HepG2 (cell line): ENCODE measurements at regions not wholly inside any gene's neighbourhood (a gene's known extent, or its start where the extent isn't known, plus 50 kb on each side); places are given as distances from the start of the nearest gene placed in this dataset.

ENCODE experiments used
- ATAC-seq: fragments of 200-7000 bp; cut with Tn5 transposase; 3 replicates; pipeline ENCODE4 v1.9.1; 2020; ENCODE audit warnings: mild to moderate bottlenecking, moderate library complexity
- BruUV-seq: library from RNA; stranded (reverse); fragments of 400-500 nt; replicated peaks from 2 replicates; lab custom pipeline; 2021; lab: Mats Ljungman, UMichigan
- CTCF ChIA-PET: fragments of 300-600 bp; formaldehyde crosslinking; extraction: SDS; loops from one replicate; lab custom pipeline; 2021; ENCODE audit warnings: low total read pairs, inconsistent platforms, low intra/inter-chr PET ratio; lab: Yijun Ruan, JAX
- POLR2A ChIA-PET: fragments of 350-600 bp; sonication (Branson Sonifier 250); formaldehyde crosslinking; loops from one replicate; lab custom pipeline; 2020; ENCODE audit warnings: antibody characterized with exemption, inconsistent platforms; lab: Yijun Ruan, JAX
- DNase-seq: peaks from one replicate; pipeline ENCODE4 v3.0.0-alpha.2; 2015; ENCODE audit warnings: low spot score
- FAIRE-seq: peaks from 3 replicates; lab custom pipeline; 2011; peaks lifted over from hg19 to GRCh38; lab: Jason Lieb, UNC
- H2AFZ ChIP-seq: one replicate; pipeline ENCODE4 v1.6.1; 2011; ENCODE audit warnings: low read length, inconsistent platforms
- H3K27ac ChIP-seq: fragments of 300-600 bp; 3 replicates; pipeline ENCODE4 v1.8.0; 2011; ENCODE audit warnings: mixed run types, mild to moderate bottlenecking, mixed read lengths, low read length, inconsistent platforms; ENCODE audit not compliant: insufficient read depth; ENCODE audit errors: extremely low read length
- H3K27me3 ChIP-seq, 2 experiments: fragments of 200-600 bp in 1 of 2; 2 replicates in 1 of 2; 3 replicates in 1 of 2; pipeline versions ENCODE4 v1.6.0 to v1.8.0; 2011; ENCODE audit warnings: low read length in 2 of 2, mild to moderate bottlenecking in 2 of 2, moderate library complexity in 2 of 2, inconsistent platforms in 1 of 2; ENCODE audit not compliant: insufficient read depth in 2 of 2, control insufficient read depth in 1 of 2
- H3K36me3 ChIP-seq, 2 experiments: fragments of 200-600 bp in 1 of 2; replicated peaks in 1 of 2; 2 replicates in 1 of 2; 3 replicates in 1 of 2; pipeline versions ENCODE4 v1.5.1 to v1.8.0; 2011; ENCODE audit warnings: low read length in 2 of 2, inconsistent platforms in 1 of 2; ENCODE audit not compliant: insufficient read depth in 2 of 2, control insufficient read depth in 1 of 2
- H3K4me1 ChIP-seq: 2 replicates; pipeline ENCODE4 v1.5.1; 2012; ENCODE audit warnings: low read length, inconsistent platforms; ENCODE audit not compliant: insufficient read depth
- H3K4me2 ChIP-seq: 2 replicates; pipeline ENCODE4 v1.6.0; 2011; ENCODE audit warnings: low read depth, low read length, inconsistent platforms
- H3K4me3 ChIP-seq, 3 experiments: fragments of 200-600 bp in 1 of 3; sonication (generic), shearing (Covaris generic) in 1 of 3; replicated peaks in 1 of 3; 2 replicates each; pipeline ENCODE4 v1.5.1; 2011 to 2016; ENCODE audit warnings: low read length in 3 of 3, inconsistent platforms in 2 of 3, low read depth in 2 of 3, mild to moderate bottlenecking in 2 of 3, control low read depth in 1 of 3, mixed read lengths in 1 of 3; ENCODE audit not compliant: insufficient read depth in 1 of 3
- H3K79me2 ChIP-seq: one replicate; pipeline ENCODE4 v1.6.1; 2011; ENCODE audit warnings: low read length, inconsistent platforms; ENCODE audit not compliant: insufficient read depth
- H3K9ac ChIP-seq: 2 replicates; pipeline ENCODE4 v1.6.0; 2011; ENCODE audit warnings: mild to moderate bottlenecking, low read depth, low read length, inconsistent platforms; ENCODE audit not compliant: insufficient read depth
- H3K9me3 ChIP-seq: 2 replicates; pipeline ENCODE4 v1.5.1; 2012; ENCODE audit warnings: mild to moderate bottlenecking, low read length
- H4K20me1 ChIP-seq: 2 replicates; pipeline ENCODE4 v1.6.0; 2011; ENCODE audit warnings: inconsistent platforms, mild to moderate bottlenecking, low read length, moderate library complexity; ENCODE audit not compliant: insufficient read depth
- GABPB1 ChIP-seq: IDR thresholded peaks from 2 replicates; pipeline ENCODE4 v1.6.1; 2016; ENCODE audit warnings: mild to moderate bottlenecking, missing genetic modification reagents, moderate library complexity, missing compliant biosample characterization
- JARID2 ChIP-seq: sonication (generic); formaldehyde crosslinking; IDR thresholded peaks from 2 replicates; pipeline ENCODE4 v1.8.1; 2023; ENCODE audit warnings: missing genetic modification reagents, inconsistent platforms; ENCODE audit not compliant: insufficient replicate concordance
- KMT2B ChIP-seq: IDR thresholded peaks from 2 replicates; pipeline ENCODE4 v1.6.1; 2016; ENCODE audit warnings: missing genetic modification reagents, missing compliant biosample characterization
- MIER3 ChIP-seq: IDR thresholded peaks from 2 replicates; pipeline ENCODE4 v1.6.1; 2016; ENCODE audit warnings: missing compliant biosample characterization, borderline replicate concordance
- RFX5 ChIP-seq: IDR thresholded peaks from 2 replicates; pipeline ENCODE4 v1.6.1; 2011; ENCODE audit warnings: low read depth, low read length, improper control_type of control experiment
- RNF219 ChIP-seq: sonication (generic); formaldehyde crosslinking; IDR thresholded peaks from 2 replicates; pipeline ENCODE4 v1.5.0; 2020; ENCODE audit warnings: mild to moderate bottlenecking, missing genetic modification reagents
- RXRB ChIP-seq: IDR thresholded peaks from 2 replicates; pipeline ENCODE4 v1.6.1; 2016; ENCODE audit warnings: borderline replicate concordance, missing genetic modification reagents, missing compliant biosample characterization
- SAP130 ChIP-seq: IDR thresholded peaks from 2 replicates; pipeline ENCODE4 v1.6.1; 2016; ENCODE audit warnings: low read depth
- SATB2 ChIP-seq: sonication (generic); formaldehyde crosslinking; IDR thresholded peaks from 2 replicates; pipeline ENCODE4 v1.5.0; 2020; ENCODE audit warnings: missing genetic modification reagents
- SCMH1 ChIP-seq: sonication (generic); formaldehyde crosslinking; IDR thresholded peaks from 2 replicates; pipeline ENCODE4 v1.9.0; 2021; ENCODE audit warnings: missing genetic modification reagents, mild to moderate bottlenecking, borderline replicate concordance
- SMAD3 ChIP-seq: sonication (generic); formaldehyde crosslinking; IDR thresholded peaks from 2 replicates; pipeline ENCODE4 v1.4.0; 2020; ENCODE audit warnings: missing genetic modification reagents
- SMARCE1 ChIP-seq: fragments of 450-650 bp; IDR thresholded peaks from 2 replicates; pipeline ENCODE4 v1.6.1; 2017; ENCODE audit warnings: borderline replicate concordance
- SP2 ChIP-seq: sonication (generic); formaldehyde crosslinking; IDR thresholded peaks from 2 replicates; pipeline ENCODE4 v1.5.1; 2020; ENCODE audit warnings: mild to moderate bottlenecking, missing genetic modification reagents
- TBX2 ChIP-seq: sonication (generic); formaldehyde crosslinking; IDR thresholded peaks from 2 replicates; pipeline ENCODE4 v1.5.0; 2020; ENCODE audit warnings: missing genetic modification reagents, mild to moderate bottlenecking, borderline replicate concordance
- YY1 ChIP-seq: IDR thresholded peaks from 2 replicates; pipeline ENCODE4 v1.6.1; 2011; ENCODE audit warnings: low read length, low read depth, moderate library complexity, mild to moderate bottlenecking; ENCODE audit not compliant: insufficient read depth, insufficient replicate concordance
- ZNF275 ChIP-seq: sonication (generic); formaldehyde crosslinking; IDR thresholded peaks from 2 replicates; pipeline ENCODE4 v1.8.0; 2022; ENCODE audit warnings: missing genetic modification reagents, mild to moderate bottlenecking, inconsistent platforms, borderline replicate concordance
- ZNF460 ChIP-seq: sonication (generic); formaldehyde crosslinking; IDR thresholded peaks from 2 replicates; pipeline ENCODE4 v1.5.1; 2020; ENCODE audit warnings: missing genetic modification reagents, mild to moderate bottlenecking, borderline replicate concordance
- ZNF607 ChIP-seq: sonication (generic); formaldehyde crosslinking; IDR thresholded peaks from 2 replicates; pipeline ENCODE4 v1.5.1; 2020; ENCODE audit warnings: missing genetic modification reagents, mild to moderate bottlenecking, borderline replicate concordance
- ZZZ3 ChIP-seq: sonication (generic); formaldehyde crosslinking; IDR thresholded peaks from 2 replicates; pipeline ENCODE4 v1.4.0; 2020; ENCODE audit warnings: missing genetic modification reagents, mild to moderate bottlenecking, borderline replicate concordance
- WGBS: methylation state at CpG from one replicate; pipeline ENCODE4 v1.1.6; 2017; ENCODE audit warnings: low lambda C conversion rate; 5-methylcytosine and 5-hydroxymethylcytosine counted together
- in situ Hi-C: cut with HindIII; loops from 2 replicates; pipeline ENCODE4 v1.10.0; 2017; ENCODE audit warnings: low pct_unique_long_range_greater_than_20kb; ENCODE audit not compliant: extremely low pct_ligation_motif_present
- intact Hi-C: fragments of 100-400 bp; cut with micrococcal nuclease; formaldehyde crosslinking; loops from one replicate; pipeline ENCODE4 v1.10.0; 2022; ENCODE audit not compliant: unreplicated experiment

GRCh38 chr4:153127760-153128494 is 76.3 kb upstream of the TRIM2 start (continued):
- TF ChIP-seq RXRB (CRISPR knock-in tag) (peak; percentile 19; the same call in 1 of the 2 replicates), ZNF275 (CRISPR knock-in tag) (no peak), YY1 (no peak), ZNF460 (CRISPR knock-in tag) (no peak)
- TF ChIP-seq, all 625 proteins: peak for 14

- H3K4me1 ChIP-seq: peaks cover 26% of the 10 kb centered on the region
- POLR2A ChIA-PET: no interaction called here
- H3K27me3 ChIP-seq: no peaks in the 10 kb centered on the region
- ATAC-seq (no peak), FAIRE-seq (no peak), DNase-seq (no peak)
- no peak overlapping the region for H3K9ac ChIP-seq
- in situ Hi-C loops: no loop called here
- no peaks in the 10 kb centered on the region for H4K20me1 ChIP-seq
- H3K27ac ChIP-seq: no peak overlapping the region
- H3K4me2 ChIP-seq: no peak overlapping the region
- no peaks in the 10 kb centered on the region for H3K79me2 ChIP-seq
- no peaks in the 10 kb centered on the region for H3K9me3 ChIP-seq
- H3K36me3 ChIP-seq: no peaks in the 10 kb centered on the region
- no TSS peak for BruUV-seq
- intact Hi-C loops: no loop called here
- no peak overlapping the region for H3K4me3 ChIP-seq
- CTCF ChIA-PET: no interaction called here
- WGBS: 35% methylated on average over 5 of the region's 7 CpGs
- no peak overlapping the region for H2AFZ ChIP-seq
- no peak for TF ChIP-seq SATB2 (CRISPR knock-in tag)
- TF ChIP-seq KMT2B: no peak
- TF ChIP-seq MIER3 (CRISPR knock-in tag): no peak
- no peak for TF ChIP-seq ZZZ3
- TF ChIP-seq TBX2 (CRISPR knock-in tag): no peak
- TF ChIP-seq RFX5: no peak
- no peak for TF ChIP-seq GABPB1
- TF ChIP-seq SAP130 (CRISPR knock-in tag): no peak
- TF ChIP-seq SMARCE1: no peak
- TF ChIP-seq SP2 (CRISPR knock-in tag): no peak
- no peak for TF ChIP-seq JARID2 (CRISPR knock-in tag)
- no peak for TF ChIP-seq RNF219 (CRISPR knock-in tag)
- TF ChIP-seq SCMH1 (CRISPR knock-in tag): no peak
- no peak for TF ChIP-seq ZNF607 (CRISPR knock-in tag)
- no peak for TF ChIP-seq SMAD3
Observed at GRCh38 chr4:153131596-153131995, 72.6 kb upstream of the TRIM2 start.
